ENCODE measurements at regions not wholly inside any gene's neighbourhood (a gene's known extent, or its start where the extent isn't known, plus 50 kb on each side); places are given as distances from the start of the nearest gene placed in this dataset.

DNA sequence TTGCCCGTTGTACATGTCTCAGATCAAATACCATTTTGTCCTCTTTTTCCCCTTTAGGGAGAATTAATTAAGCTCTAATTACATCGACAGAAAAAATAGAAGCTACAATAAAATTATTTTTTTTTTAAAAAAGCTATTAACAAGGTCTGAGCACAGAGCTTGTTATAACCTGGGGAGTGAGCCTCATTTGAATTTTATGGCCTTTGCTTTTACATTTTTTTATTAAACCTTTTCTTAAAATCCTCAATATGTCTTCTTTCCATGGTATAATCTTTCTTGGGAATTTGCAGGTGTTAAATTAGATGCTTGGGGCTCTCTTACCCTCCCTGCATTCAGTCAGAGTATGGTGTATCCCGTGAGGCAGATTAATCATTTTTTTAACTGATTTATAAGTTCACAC, 212.5 kb upstream of the XYLT1 start:
- peaks cover 0 to 16% (median 7%) of the 10 kb centered on the region in 8 donors for H3K9me3 ChIP-seq
- intact Hi-C loops (cut with DNase I; ENCODE audit: low total_unique reads), result no loop called here
- no peak for DNase-seq
- no peaks in the 10 kb centered on the region for H3K36me3 ChIP-seq
- H3K4me3 ChIP-seq, result no peak overlapping the region
- TF ChIP-seq, protein P1, sequence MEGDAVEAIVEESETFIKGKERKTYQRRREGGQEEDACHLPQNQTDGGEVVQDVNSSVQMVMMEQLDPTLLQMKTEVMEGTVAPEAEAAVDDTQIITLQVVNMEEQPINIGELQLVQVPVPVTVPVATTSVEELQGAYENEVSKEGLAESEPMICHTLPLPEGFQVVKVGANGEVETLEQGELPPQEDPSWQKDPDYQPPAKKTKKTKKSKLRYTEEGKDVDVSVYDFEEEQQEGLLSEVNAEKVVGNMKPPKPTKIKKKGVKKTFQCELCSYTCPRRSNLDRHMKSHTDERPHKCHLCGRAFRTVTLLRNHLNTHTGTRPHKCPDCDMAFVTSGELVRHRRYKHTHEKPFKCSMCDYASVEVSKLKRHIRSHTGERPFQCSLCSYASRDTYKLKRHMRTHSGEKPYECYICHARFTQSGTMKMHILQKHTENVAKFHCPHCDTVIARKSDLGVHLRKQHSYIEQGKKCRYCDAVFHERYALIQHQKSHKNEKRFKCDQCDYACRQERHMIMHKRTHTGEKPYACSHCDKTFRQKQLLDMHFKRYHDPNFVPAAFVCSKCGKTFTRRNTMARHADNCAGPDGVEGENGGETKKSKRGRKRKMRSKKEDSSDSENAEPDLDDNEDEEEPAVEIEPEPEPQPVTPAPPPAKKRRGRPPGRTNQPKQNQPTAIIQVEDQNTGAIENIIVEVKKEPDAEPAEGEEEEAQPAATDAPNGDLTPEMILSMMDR (IDR thresholded peaks at IDR 0.05 in 8 of 11, conservative IDR thresholded peaks at IDR 0.05 in 3 of 11), result no peak
- no peak for TF ChIP-seq POLR2AphosphoS5 (IDR thresholded peaks at IDR 0.05)
- no peak for TF ChIP-seq POLR2A (IDR thresholded peaks at IDR 0.05)
- H3K27ac ChIP-seq, result no peak overlapping the region
- H3K27me3 ChIP-seq (replicated peaks in 1 of 7), result peaks cover 0 to 16% (median 0%) of the 10 kb centered on the region in 7 donors
- 74 to 86% (median 81%) methylated on average over 3 of the region's 3 CpGs for WGBS, 5 donors
- no peaks in the 10 kb centered on the region for H3K4me1 ChIP-seq

DNA sequence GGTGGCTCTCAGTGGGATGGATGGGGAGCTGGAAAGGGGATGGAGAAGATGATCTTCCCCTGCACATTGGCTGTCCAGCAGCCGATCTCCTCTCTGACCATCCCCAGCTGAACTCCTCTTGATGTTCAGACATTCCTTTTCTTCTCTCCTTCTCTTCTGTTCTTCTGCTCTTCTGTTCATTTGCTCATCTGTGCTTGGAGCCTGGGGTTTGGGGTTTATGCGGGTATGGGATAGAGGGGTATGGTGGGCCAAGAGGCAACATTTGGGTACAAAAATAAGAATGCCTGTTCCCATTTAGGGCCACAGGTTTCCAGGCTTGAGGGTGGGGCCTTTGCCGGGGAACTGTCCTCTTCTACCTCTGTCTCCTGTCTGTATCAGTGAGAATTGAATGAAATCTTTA, 205.4 kb upstream of the XYLT1 start:
- Histone ChIP-seq H3K4me3 (no peak overlapping the region), H3K27me3 (replicated peaks in 1 of 7) (no peaks in the 10 kb centered on the region), H3K9me3 (peaks cover 0 to 16% (median 7%) of the 10 kb centered on the region in 8 donors), H3K4me1 (no peaks in the 10 kb centered on the region), H3K27ac (no peak overlapping the region), H3K36me3 (no peaks in the 10 kb centered on the region)
- intact Hi-C loops (cut with DNase I; ENCODE audit: low total_unique reads), result no loop called here
- no peak for TF ChIP-seq POLR2AphosphoS5 (IDR thresholded peaks at IDR 0.05)
- TF ChIP-seq, protein P1 (IDR thresholded peaks at IDR 0.05 in 8 of 11, conservative IDR thresholded peaks at IDR 0.05 in 3 of 11), result no peak
- no peak for TF ChIP-seq POLR2A (IDR thresholded peaks at IDR 0.05)
- DNase-seq, result no peak
- 90 to 98% (median 94%) methylated on average over 3 of the region's 3 CpGs for WGBS, 5 donors

DNA sequence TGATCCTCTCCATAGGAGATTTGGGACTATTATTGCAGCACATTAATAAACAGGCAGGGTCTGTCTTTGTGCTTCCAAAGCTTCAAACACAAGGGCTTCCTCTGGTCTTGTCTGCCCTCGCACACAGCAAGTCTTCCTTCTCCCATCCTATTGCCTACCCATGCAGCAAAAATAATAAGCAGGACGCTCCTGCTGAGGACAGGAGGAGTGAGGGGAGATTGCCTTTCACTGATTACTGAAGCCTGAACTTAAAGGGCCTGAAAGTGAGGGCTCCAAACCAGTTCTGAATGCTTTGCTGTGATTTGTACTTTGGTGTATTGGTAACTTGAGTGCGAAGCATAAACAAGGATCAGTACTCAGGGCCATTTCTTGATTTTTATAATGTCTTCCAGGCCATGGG, 197.6 kb upstream of the XYLT1 start:
- H3K4me1 ChIP-seq, result no peaks in the 10 kb centered on the region
- no peak overlapping the region for H3K4me3 ChIP-seq
- no peak for TF ChIP-seq POLR2A (IDR thresholded peaks at IDR 0.05)
- TF ChIP-seq POLR2AphosphoS5 (IDR thresholded peaks at IDR 0.05), result no peak
- TF ChIP-seq, protein P1 (IDR thresholded peaks at IDR 0.05 in 8 of 11, conservative IDR thresholded peaks at IDR 0.05 in 3 of 11), result no peak
- no peaks in the 10 kb centered on the region for H3K9me3 ChIP-seq
- no peak for DNase-seq
- H3K27ac ChIP-seq, result no peak overlapping the region
- no peaks in the 10 kb centered on the region for H3K27me3 ChIP-seq (replicated peaks in 1 of 7)
- WGBS, 5 donors, result 74 to 86% (median 78%) methylated on average over 3 of the region's 3 CpGs
- no peaks in the 10 kb centered on the region for H3K36me3 ChIP-seq
- intact Hi-C loops (cut with DNase I; ENCODE audit: low total_unique reads), result no loop called here

DNA sequence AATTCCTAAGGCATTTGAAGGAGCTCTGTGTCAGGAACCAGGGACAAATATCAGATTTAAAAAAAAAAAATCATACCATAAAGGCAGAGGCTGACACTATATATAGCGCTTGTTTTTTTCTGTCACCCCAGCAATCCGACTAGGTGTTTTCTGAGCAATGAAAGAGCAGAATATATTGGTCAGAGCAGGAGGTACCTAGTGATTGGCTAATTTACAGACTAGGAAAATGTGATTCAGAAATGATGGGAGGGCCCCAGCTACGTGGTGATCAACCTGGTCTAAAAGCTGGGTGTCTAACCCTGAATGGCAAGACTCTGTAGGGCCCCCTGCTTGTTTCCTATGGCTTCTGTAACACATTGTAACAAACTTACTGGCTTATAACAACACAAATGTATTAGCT, 195.5 kb upstream of the XYLT1 start:
- intact Hi-C loops (cut with DNase I; ENCODE audit: low total_unique reads), result no loop called here
- H3K4me3 ChIP-seq, result no peak overlapping the region
- no peaks in the 10 kb centered on the region for H3K9me3 ChIP-seq
- no peaks in the 10 kb centered on the region for H3K36me3 ChIP-seq
- H3K4me1 ChIP-seq, result no peaks in the 10 kb centered on the region
- TF ChIP-seq POLR2A (IDR thresholded peaks at IDR 0.05) (no peak), POLR2AphosphoS5 (IDR thresholded peaks at IDR 0.05) (no peak)
- TF ChIP-seq, protein P1 (IDR thresholded peaks at IDR 0.05 in 8 of 11, conservative IDR thresholded peaks at IDR 0.05 in 3 of 11), result no peak
- WGBS, 5 donors, result 62 to 93% (median 84%) methylated on average over 3 of the region's 3 CpGs
- H3K27ac ChIP-seq, result no peak overlapping the region
- H3K27me3 ChIP-seq (replicated peaks in 1 of 7), result no peaks in the 10 kb centered on the region
- no peak for DNase-seq
